ENCODE measurements at regions not wholly inside any gene's neighbourhood (a gene's known extent, or its start where the extent isn't known, plus 50 kb on each side); places are given as distances from the start of the nearest gene placed in this dataset.
"Not testable (repeated sequence)": the region's sequence is repeated elsewhere in the genome, so short reads cannot be mapped to it uniquely, and the experiment has no call there.

DNA sequence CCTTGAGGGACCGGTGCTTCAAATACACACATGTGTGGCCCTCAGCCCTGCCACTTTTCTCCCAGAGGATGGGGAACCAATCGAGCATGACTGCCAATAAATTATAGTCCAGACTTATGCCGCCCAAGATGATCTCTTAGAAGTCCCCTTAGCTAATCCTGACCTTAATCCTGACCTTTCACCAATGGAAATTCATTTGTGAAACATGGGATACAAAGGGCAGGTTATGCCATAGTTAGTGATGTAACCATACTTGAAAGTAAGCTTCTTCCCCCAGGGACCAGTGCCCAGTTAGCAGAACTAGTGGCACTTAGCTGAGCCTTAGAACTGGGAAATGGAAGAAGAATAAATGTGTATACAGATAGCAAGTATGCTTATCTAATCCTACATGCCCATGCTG lies 190.6 kb downstream of the FBXO4 start:
- not testable (repeated sequence) for DNase-seq; H3K36me3 Mint-ChIP-seq; H3K27ac Mint-ChIP-seq; H3K27me3 Mint-ChIP-seq; H3K4me1 Mint-ChIP-seq; H3K4me3 Mint-ChIP-seq; ATAC-seq; H3K9me3 Mint-ChIP-seq (ENCODE audit: low read depth)
- CTCF ChIA-PET = interaction anchor here (0.6 kb wide), 1 partner anchor 1393 kb away, joined by 3 read pairs; no protein-coding TSS in a partner anchor

DNA sequence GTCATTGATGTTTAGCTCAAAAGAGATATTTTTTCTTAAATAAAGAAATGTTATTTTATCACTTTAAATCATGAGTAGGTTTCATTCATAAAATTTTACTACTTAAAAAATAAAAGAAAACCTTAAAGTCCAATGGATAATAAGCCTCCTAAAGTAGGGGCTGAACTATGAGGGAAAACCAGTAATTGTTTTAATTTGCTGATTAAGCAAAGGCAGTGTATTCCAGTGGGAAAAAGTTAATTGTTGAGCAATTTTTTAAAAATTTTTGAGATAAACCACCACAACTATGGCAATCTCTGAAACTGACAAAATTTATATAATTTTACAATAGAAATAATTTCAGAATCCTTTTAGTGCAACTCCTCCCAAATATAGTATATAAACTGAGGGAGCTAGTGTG lies 195.0 kb downstream of the FBXO4 start:
- no peaks in the 10 kb centered on the region for H3K9me3 Mint-ChIP-seq (ENCODE audit: low read depth)
- no peaks in the 10 kb centered on the region for H3K36me3 Mint-ChIP-seq

DNA sequence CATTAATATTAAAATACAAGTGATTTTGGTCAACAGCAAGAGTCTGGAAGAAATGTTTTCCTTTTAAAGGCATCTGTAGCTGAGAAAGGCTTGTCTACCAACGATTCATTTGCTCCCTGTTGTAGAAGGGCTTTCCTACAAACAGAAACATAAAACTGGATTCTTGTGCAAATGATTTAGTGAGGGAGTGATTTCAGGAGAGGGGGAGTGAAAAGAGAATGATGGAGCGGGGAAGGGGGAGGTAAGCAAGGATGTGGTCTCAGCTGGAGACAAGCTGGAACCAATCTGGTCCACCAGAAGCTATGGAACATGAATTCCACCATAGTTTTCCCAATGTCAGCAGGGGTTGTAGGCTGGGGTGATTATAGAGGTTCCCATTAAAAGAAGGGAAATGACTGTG lies 196.3 kb downstream of the FBXO4 start:
- Mint-ChIP-seq H3K4me3 (no peak overlapping the region), H3K36me3 (no peaks in the 10 kb centered on the region), H3K4me1 (no peaks in the 10 kb centered on the region), H3K9me3 (ENCODE audit: low read depth) (no peaks in the 10 kb centered on the region), H3K27me3 (no peaks in the 10 kb centered on the region), H3K27ac (no peak overlapping the region)
- DNase-seq (no peak), ATAC-seq (no peak)
- CTCF ChIA-PET = no interaction called here

More for the DNA sequence above, 195.0 kb downstream of the FBXO4 start:
- CTCF ChIA-PET = no interaction called here
- Mint-ChIP-seq H3K27me3 (no peaks in the 10 kb centered on the region), H3K27ac (no peak overlapping the region), H3K4me1 (no peaks in the 10 kb centered on the region), H3K4me3 (no peak overlapping the region)
- DNase-seq (no peak), ATAC-seq (no peak)

DNA sequence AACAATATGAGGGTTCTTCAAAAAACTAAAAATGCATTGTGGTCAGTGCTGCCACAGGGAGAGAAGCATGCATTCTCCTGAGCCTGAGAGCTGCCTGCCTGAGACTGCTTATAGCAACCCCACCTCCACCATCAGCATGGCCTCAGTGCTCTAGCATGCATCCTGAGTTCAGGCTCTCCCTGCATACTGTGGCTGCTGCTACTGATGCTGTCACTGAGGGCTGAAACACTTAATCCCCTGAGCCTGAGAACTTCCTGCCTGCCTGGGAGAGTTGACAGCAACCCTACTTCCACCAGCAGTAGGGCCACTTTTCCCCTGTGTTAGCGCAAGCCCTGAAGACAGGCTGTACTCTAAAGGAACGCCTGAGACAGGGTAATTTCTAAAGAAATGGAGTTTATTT lies 206.0 kb downstream of the FBXO4 start:
- ATAC-seq = no peak
- Mint-ChIP-seq H3K4me1 (no peaks in the 10 kb centered on the region), H3K27ac (no peak overlapping the region)

DNA sequence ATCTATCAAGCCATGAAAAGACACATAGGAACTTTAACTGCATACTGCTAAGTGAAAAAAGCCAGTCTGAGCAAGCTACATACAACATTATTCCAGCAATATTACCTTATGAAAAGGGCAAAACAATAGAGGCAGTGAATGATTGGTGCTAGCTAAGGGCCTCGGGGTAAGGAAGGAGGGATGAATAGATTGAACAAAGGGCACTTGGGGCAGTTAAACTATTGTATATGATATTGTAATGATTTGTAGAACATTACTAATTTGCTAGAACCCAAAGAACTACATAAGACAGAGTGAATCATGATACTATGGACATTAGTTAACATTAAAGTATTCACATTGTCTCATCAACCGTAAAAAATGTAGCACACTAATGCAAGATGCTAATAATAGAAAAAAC lies 218.3 kb downstream of the FBXO4 start:
- CTCF ChIA-PET = no interaction called here
- Mint-ChIP-seq H3K4me1 (no peaks in the 10 kb centered on the region), H3K27me3 (no peaks in the 10 kb centered on the region), H3K27ac (no peak overlapping the region), H3K4me3 (no peak overlapping the region), H3K9me3 (ENCODE audit: low read depth) (peaks cover 5% of the 10 kb centered on the region), H3K36me3 (no peaks in the 10 kb centered on the region)
- ATAC-seq = no peak
- DNase-seq = no peak

More for the DNA sequence above, 206.0 kb downstream of the FBXO4 start:
- no peak for DNase-seq
- H3K4me3 Mint-ChIP-seq = no peak overlapping the region
- H3K9me3 Mint-ChIP-seq (ENCODE audit: low read depth) = no peaks in the 10 kb centered on the region
- H3K36me3 Mint-ChIP-seq = no peaks in the 10 kb centered on the region
- H3K27me3 Mint-ChIP-seq = peaks cover 3% of the 10 kb centered on the region
- CTCF ChIA-PET = no interaction called here

DNA sequence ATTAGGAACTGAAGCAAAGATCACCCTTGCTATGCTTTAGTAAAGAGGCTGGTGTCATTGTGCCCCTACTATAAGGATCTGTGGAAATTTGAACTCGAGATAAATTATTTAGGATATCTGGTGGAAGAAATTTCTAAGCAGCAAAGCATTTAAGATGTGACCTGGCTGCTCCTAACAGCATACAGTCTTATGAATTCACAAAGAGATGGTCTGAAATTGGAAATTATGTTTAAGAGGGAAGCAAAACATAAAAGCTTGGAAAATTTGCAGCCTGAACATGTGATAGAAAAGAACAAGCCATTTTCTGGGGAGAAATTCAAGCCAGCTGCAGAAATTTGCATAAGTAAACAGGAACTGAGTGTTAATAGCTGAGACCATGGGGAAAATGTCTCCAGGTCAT lies 223.7 kb downstream of the FBXO4 start:
- Mint-ChIP-seq H3K9me3 (ENCODE audit: low read depth) (peaks cover 11% of the 10 kb centered on the region), H3K27me3 (no peaks in the 10 kb centered on the region), H3K4me3 (no peak overlapping the region), H3K36me3 (peaks cover 1% of the 10 kb centered on the region), H3K4me1 (no peaks in the 10 kb centered on the region), H3K27ac (no peak overlapping the region)
- ATAC-seq (no peak), DNase-seq (no peak)
- CTCF ChIA-PET = no interaction called here

DNA sequence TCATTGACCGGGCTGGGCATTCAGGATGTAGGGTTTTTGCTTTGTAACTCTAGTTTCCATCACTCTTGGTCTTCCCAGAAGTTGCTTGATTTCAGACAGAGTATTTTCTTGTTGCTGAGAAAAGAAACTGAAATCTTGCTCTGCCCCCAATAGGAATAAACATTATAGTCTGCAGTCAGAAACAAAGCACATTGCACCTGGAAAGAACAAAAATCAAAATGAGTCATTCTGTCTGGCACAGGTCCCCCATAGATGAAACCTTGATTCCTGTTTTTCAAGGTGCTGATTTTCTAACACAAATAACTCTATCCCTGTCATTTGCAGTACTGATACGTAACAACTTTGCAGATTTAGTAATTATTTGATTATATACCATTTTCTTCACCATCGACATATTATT lies 232.1 kb downstream of the FBXO4 start:
- ATAC-seq (no peak), DNase-seq (no peak)
- H3K36me3 Mint-ChIP-seq = no peaks in the 10 kb centered on the region
- H3K4me3 Mint-ChIP-seq = no peak overlapping the region
- H3K9me3 Mint-ChIP-seq (ENCODE audit: low read depth) = no peaks in the 10 kb centered on the region
- H3K27ac Mint-ChIP-seq = no peak overlapping the region
- H3K4me1 Mint-ChIP-seq = no peaks in the 10 kb centered on the region
- no peaks in the 10 kb centered on the region for H3K27me3 Mint-ChIP-seq
- CTCF ChIA-PET = no interaction called here

DNA sequence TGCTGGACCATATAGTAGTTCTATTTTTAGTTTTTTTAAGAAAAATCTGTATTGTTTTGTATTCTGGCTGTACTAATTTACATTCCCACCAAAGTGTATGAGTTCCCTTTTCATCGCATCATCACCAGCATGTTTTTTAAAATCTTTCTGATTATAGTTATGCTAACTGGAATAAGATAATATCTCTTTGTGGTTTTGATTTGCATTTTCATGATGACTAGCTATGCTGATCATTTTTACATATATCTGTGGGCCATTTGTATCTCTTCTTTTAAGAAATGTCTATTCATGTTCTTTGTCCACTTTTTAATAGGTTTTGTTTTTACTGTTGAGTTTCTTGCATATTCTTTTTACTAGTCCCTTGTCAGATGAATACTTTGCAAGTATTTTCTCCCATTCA lies 238.0 kb downstream of the FBXO4 start:
- no peaks in the 10 kb centered on the region for H3K36me3 Mint-ChIP-seq

DNA sequence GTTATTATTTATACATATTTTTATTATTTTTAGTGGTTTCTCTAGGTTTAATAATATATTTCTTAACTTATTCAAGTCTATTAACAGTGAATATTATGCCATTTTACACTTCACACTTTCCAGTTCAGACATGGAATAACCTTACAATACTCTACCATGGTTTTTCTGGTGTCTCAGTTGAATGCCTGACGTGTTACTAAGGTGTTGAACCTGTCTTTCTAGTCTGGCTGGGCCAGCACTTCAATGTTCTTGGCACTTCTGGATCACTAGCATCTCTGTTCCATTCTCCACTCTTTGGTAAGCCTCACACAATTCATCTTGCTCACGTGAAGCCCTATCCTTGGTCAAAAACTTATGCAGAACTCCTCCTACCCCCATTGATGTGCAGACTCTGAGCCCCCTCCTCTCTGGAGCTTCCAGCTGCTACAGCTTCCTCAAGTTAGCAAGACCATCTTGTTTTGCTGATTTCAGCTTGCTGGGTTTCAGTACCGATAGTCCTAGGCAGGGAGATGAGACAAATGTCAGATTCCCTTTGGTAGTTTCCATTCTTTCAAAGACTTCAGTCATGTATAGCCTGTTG lies 243.1 kb downstream of the FBXO4 start:
- ATAC-seq = no peak
- Mint-ChIP-seq H3K9me3 (ENCODE audit: low read depth) (no peaks in the 10 kb centered on the region), H3K4me3 (no peak overlapping the region), H3K27ac (no peak overlapping the region), H3K27me3 (no peaks in the 10 kb centered on the region), H3K36me3 (no peaks in the 10 kb centered on the region), H3K4me1 (no peaks in the 10 kb centered on the region)
- DNase-seq = no peak
- CTCF ChIA-PET = no interaction called here

More for the DNA sequence above, 238.0 kb downstream of the FBXO4 start:
- no peak for ATAC-seq
- no peak overlapping the region for H3K27ac Mint-ChIP-seq
- no peaks in the 10 kb centered on the region for H3K4me1 Mint-ChIP-seq
- no peak overlapping the region for H3K4me3 Mint-ChIP-seq
- CTCF ChIA-PET = no interaction called here
- no peaks in the 10 kb centered on the region for H3K9me3 Mint-ChIP-seq (ENCODE audit: low read depth)
- H3K27me3 Mint-ChIP-seq = no peaks in the 10 kb centered on the region
- no peak for DNase-seq

DNA sequence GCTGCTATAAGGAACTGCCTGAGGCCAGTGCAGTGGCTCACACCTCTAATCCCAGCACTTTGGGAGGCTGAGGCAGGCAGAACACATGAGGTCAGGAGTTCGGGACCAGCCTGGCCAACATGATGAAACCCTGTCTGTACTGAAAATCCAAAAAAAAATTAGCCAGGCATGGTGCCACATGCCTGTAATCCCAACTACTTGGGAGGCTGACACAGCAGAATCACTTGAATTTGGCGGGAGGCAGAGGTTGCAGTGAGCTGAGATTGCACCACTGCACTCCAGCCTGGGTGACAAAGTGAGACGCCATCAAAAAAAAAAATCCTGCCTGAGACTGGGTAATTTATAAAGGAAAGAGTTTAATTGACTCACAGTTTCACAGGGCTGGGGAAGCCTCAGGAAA lies 247.1 kb upstream of the GHR start:
- H3K27me3 Mint-ChIP-seq; H3K4me3 Mint-ChIP-seq; H3K9me3 Mint-ChIP-seq (ENCODE audit: low read depth); DNase-seq; CTCF ChIA-PET; H3K36me3 Mint-ChIP-seq; H3K4me1 Mint-ChIP-seq; ATAC-seq; H3K27ac Mint-ChIP-seq: not testable (repeated sequence)

DNA sequence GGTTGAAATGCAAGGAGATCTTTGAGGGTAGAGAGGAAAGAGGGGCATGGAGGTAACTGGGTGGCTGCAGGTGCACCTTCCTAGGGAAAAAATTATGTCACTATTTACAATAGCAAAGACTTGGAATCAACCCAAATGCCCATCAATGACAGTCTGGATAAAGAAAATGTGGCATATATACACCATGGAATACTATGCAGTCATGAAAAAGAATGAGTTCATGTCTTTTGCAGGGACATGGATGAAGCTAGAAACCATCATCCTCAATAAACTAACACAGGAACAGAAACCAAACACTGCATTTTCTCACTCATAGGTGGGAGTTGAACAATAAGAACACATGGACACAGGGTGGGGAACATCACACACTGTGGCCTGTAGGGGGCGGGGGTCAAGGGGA lies 243.4 kb upstream of the GHR start:
- ATAC-seq; H3K27me3 Mint-ChIP-seq; DNase-seq; H3K4me3 Mint-ChIP-seq; H3K27ac Mint-ChIP-seq; H3K9me3 Mint-ChIP-seq (ENCODE audit: low read depth); H3K4me1 Mint-ChIP-seq; CTCF ChIA-PET; H3K36me3 Mint-ChIP-seq: not testable (repeated sequence)

DNA sequence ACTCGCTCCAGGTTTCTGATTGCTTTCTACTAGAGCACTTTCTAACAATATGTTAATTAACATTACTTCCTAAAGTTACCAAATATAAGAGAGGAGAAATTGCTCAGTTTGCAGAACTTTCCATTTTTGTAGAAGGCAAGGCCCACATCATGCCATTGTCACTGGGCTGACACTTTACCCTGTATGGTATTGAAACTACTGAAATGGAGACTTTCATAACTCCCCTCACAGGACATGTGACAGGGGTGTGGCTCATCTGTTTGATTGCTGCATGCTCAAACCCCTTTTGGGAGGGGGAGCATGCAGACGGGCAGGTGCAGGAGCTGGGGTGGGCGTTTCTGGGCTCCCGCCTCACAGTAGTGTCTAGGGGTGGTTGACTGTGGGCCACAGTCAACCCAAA lies 206.3 kb upstream of the GHR start:
- Mint-ChIP-seq H3K4me3 (no peak overlapping the region), H3K36me3 (no peaks in the 10 kb centered on the region), H3K27me3 (no peaks in the 10 kb centered on the region), H3K4me1 (no peaks in the 10 kb centered on the region), H3K27ac (no peak overlapping the region), H3K9me3 (ENCODE audit: low read depth) (no peaks in the 10 kb centered on the region)
- CTCF ChIA-PET = no interaction called here
- DNase-seq = no peak
- ATAC-seq = no peak

DNA sequence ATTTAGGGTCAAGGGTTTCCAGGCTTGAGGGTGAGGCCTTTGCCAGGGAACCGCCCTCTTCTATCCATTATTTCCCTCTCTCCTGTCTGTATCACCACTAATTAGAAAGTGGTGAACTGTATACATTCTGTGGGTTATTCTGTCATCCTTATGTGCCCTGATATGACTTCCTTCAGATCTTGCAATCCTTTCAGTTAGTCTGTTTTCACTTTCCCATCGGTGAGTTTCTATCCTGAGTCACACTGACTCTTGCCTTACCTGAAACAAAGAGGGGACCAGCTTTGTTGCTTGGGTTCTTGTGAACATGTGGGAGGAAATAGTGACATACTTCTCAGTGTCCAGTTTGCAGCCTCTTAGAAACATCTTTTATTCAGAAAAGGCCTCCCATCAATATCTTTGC lies 205.4 kb upstream of the GHR start:
- Mint-ChIP-seq H3K36me3 (no peaks in the 10 kb centered on the region), H3K4me1 (no peaks in the 10 kb centered on the region), H3K27me3 (no peaks in the 10 kb centered on the region), H3K4me3 (no peak overlapping the region), H3K9me3 (ENCODE audit: low read depth) (no peaks in the 10 kb centered on the region), H3K27ac (no peak overlapping the region)
- DNase-seq (no peak), ATAC-seq (no peak)
- CTCF ChIA-PET = no interaction called here

DNA sequence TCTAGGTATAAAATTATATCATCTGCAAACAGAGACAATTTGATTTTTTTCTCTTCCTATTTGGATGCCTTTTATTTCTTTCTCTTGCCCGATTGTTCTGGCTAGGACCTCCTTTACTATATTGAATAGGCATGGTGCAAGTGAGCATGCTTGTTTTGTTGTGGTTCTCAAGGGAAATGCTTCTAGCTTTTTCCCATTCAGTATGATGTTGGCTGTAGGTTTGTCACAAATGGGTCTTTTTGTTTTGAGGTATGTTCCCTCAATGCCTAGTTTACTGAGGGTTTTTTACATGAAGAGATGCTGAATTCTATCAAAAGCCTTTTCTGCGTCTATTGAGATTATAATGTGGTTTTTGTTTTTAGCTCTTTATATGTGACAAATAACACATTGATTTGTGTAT lies 198.2 kb upstream of the GHR start:
- H3K27me3 Mint-ChIP-seq = no peaks in the 10 kb centered on the region
- no peak overlapping the region for H3K27ac Mint-ChIP-seq
- no peaks in the 10 kb centered on the region for H3K4me1 Mint-ChIP-seq
- ATAC-seq (no peak), DNase-seq (no peak)
- no peak overlapping the region for H3K4me3 Mint-ChIP-seq
- H3K9me3 Mint-ChIP-seq (ENCODE audit: low read depth) = no peaks in the 10 kb centered on the region
- CTCF ChIA-PET = no interaction called here
- no peaks in the 10 kb centered on the region for H3K36me3 Mint-ChIP-seq

DNA sequence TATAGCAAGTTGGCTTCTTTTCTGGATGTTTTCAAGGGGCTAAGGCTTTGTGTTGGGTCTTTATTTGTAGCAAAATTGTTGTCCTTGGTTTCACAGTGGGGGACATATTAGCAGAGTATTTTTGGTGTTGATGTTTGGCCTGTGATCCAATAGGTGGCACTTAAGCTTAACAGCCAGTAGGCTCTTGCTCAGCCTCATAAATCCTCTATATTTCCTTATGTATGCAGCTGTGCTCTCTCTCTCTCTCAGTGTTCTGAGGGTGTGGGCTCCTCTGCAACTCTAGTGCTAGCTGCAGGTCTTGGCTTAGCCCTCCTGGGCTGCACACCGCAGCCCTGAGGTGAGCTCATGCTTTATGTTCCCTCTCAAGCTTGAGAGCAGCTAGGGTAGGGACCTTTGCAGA lies 195.0 kb upstream of the GHR start:
- H3K27me3 Mint-ChIP-seq = no peaks in the 10 kb centered on the region
- CTCF ChIA-PET = no interaction called here
- no peaks in the 10 kb centered on the region for H3K36me3 Mint-ChIP-seq
- H3K9me3 Mint-ChIP-seq (ENCODE audit: low read depth) = no peaks in the 10 kb centered on the region
- no peak overlapping the region for H3K27ac Mint-ChIP-seq
- H3K4me3 Mint-ChIP-seq = no peak overlapping the region
- no peak for DNase-seq
- no peak for ATAC-seq
- no peaks in the 10 kb centered on the region for H3K4me1 Mint-ChIP-seq
